WI38 (cell line): ENCODE measurements at regions not wholly inside any gene's neighbourhood (a gene's known extent, or its start where the extent isn't known, plus 50 kb on each side); places are given as distances from the start of the nearest gene placed in this dataset.
"Not testable (repeated sequence)": the region's sequence is repeated elsewhere in the genome, so short reads cannot be mapped to it uniquely, and the experiment has no call there.

ENCODE experiments used
- H3K4me3 ChIP-seq: 2 replicates; pipeline ENCODE4 v1.5.1; 2011; ENCODE audit warnings: low read depth, mild to moderate bottlenecking, control low read depth, low read length
- TF ChIP-seq, protein P1 (sequence below): IDR thresholded peaks from 2 replicates; pipeline ENCODE4 v1.5.1; 2012; ENCODE audit warnings: low read depth, mild to moderate bottlenecking, control low read depth, low read length

DNA sequence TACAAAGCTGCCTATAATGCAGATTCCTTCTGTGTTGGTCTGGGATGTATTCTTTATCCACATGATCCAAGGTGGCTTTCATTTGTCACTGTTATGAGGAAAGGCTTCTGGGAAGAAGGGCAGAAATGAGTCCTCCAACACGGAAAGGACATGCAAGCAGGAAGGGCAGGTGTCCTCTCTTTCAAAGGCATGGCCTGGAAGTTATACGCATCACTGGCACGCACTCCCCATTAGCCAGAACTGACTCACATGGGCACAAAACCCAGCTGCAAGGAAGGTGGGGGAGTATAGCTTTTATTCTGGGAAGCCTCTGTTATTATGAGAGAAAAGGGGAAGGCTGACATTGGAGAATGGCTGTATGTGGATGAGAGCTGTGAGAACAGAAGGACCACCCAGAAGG lies 141.3 kb upstream of the ZNF618 start:
- H3K4me3 ChIP-seq = no peak overlapping the region
- TF ChIP-seq, protein P1, sequence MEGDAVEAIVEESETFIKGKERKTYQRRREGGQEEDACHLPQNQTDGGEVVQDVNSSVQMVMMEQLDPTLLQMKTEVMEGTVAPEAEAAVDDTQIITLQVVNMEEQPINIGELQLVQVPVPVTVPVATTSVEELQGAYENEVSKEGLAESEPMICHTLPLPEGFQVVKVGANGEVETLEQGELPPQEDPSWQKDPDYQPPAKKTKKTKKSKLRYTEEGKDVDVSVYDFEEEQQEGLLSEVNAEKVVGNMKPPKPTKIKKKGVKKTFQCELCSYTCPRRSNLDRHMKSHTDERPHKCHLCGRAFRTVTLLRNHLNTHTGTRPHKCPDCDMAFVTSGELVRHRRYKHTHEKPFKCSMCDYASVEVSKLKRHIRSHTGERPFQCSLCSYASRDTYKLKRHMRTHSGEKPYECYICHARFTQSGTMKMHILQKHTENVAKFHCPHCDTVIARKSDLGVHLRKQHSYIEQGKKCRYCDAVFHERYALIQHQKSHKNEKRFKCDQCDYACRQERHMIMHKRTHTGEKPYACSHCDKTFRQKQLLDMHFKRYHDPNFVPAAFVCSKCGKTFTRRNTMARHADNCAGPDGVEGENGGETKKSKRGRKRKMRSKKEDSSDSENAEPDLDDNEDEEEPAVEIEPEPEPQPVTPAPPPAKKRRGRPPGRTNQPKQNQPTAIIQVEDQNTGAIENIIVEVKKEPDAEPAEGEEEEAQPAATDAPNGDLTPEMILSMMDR = no peak

DNA sequence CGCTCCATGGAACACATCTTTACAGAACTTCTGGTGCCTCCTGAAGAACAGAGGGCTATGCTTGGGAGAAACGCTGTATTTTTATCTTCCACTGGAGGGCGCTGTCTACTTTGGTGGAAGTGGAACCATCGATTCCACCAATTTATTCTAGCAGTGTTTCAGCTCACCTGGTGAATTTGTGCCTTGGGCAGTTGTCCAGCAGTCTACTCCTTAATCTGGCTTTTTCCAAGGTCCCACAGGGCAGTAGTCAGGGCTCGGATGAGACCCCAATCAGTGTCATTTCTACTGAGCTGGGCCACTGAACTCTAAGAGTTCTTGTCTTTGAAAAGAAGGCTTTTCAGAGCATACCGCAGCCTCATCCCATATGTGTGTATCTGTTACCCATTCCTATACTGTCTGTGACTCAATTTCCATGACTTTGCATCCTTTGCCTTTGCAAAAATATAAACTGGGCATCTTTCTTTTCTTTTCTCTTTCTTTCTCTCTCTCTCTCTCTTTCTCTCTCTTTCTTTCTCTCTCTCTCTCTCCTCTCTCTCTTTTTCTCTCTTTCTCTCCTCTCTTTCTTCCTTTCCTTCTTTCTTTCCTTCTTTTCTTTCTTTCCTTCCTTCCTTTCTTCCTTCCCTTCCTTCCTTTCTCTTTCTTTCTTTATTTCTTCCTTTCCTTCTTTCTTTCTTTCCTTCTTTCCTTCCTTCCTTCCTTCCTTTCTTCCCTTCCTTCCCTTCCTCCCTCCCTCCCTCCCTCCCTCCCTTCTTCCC lies 138.4 kb upstream of the ZNF618 start:
- TF ChIP-seq, protein P1 = peak; percentile 60

DNA sequence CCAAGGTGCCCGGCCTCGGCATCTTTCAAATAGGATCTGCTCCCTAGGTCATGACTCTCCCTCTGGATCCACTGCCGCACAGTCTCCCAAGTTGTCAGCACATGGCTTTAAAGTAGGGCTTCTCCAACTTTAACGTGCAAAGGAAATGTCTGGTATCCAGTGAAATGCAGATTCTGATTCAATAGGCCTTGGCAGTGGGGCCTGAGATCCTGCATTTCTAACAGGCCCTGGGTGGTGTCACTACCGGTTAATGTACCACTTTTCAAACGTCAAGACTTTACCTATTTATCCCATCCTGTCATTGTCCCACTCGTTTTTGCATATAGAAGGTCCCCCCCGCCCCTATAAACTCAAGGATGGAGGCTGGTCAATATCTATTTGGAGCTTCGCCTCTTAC lies 137.6 kb upstream of the ZNF618 start:
- no peak overlapping the region for H3K4me3 ChIP-seq
- TF ChIP-seq, protein P1 = no peak

More for the DNA sequence above, 138.4 kb upstream of the ZNF618 start:
- H3K4me3 ChIP-seq = no peak overlapping the region

DNA sequence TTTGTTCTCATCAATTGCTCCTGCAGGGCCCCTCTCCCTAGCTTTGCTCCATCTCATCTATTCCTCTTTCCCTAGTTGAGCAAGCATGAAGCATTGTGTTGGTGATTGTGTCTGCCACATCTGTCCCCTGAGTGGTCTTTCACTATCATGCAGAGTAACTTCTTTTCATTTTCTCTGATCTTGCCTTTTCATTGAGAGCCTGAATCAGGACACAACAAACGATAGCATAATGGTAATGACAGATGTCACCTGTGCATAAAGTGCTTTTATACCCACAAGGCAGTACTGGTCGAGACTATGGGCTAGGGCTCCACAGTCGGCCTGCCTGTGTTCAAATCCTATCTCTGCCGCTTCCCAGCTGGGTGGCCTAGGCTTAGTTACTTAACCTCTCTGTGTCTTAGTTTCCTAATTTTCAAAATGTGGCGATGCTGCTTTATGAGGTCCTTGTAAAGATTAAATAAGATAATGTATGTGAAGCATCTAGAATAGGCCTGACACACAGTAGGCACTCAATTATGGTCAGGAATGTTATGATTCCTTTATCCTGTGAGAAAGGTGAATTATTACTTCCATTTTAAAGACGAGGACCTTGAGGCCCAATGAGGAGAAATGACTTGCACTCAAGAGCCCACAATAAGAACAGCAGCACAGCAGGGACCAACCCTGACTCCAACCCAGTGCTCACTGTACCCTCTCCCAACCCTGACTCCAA lies 137.1 kb upstream of the ZNF618 start:
- TF ChIP-seq, protein P1 = no peak
- no peak overlapping the region for H3K4me3 ChIP-seq

DNA sequence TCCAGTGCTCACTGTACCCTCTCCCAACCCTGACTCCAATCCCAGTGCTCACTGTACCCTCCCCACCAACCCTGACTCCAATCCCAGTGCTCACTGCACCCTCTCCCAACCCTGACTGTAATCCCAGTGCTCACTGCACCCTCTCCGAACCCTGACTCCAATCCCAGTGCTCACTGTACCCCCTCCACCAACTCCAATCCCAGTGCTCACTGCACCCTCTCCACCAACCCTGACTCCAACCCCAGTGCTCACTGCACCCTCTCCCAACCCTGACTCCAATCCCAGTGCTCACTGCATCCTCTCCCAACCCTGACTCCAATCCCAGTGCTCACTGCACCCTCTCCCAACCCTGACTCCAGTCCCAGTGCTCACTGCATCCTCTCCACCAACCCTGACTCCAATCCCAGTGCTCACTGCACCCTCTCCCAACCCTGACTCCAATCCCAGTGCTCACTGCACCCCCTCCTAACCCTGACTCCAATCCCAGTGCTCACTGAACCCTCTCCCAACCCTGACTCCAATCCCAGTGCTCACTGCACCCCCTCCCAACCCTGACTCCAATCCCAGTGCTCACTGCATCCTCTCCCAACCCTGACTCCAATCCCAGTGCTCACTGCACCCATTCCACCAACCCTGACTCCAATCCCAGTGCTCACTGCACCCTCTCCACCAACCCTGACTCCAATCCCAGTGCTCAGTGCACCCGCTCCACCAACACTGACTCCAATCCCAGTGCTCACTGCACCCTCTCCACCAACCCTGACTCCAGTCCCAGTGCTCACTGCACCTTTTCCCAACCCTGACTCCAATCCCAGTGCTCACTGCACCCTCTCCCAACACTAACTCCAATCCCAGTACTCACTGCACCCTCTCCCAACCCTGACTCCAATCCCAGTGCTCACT lies 136.3 kb upstream of the ZNF618 start:
- not testable (repeated sequence) for H3K4me3 ChIP-seq

DNA sequence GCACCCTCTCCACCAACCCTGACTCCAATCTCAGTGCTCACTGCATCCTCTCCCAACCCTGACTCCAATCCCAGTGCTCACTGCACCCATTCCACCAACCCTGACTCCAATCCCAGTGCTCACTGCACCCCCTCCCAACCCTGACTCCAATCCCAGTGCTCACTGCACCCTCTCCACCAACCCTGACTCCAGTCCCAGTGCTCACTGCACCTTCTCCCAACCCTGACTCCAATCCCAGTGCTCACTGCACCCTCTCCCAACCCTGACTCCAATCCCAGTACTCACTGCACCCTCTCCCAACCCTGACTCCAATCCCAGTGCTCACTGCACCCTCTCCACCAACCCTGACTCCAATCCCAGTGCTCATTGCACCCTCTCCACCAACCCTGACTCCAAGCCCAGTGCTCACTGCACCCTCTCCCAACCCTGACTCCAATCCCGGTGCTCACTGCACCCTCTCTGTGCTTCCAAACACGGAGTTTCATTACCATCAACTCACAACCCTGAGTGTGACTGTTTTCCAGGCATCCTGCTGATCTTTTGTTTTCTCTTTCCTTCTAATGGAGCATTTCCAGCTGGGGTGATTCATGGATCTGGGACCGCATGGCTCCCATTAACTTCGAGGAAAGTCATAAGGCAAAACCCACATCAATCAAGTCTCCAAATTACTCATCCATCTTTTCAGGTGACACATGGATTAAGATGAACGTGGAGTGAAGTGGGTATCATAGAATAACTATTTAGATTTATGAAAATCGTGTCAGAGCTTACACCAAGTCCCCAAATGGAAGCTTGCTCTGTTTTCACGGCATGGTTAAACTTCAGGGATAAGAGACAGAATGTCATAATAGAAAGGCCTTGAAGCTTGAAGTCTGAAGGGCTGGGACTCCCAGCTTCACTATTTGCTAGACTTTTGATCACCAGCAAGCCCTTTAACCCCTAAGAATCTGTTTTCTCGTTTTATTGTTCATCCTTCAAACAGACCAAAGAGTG lies 135.3 kb upstream of the ZNF618 start:
- not testable (repeated sequence) for H3K4me3 ChIP-seq

DNA sequence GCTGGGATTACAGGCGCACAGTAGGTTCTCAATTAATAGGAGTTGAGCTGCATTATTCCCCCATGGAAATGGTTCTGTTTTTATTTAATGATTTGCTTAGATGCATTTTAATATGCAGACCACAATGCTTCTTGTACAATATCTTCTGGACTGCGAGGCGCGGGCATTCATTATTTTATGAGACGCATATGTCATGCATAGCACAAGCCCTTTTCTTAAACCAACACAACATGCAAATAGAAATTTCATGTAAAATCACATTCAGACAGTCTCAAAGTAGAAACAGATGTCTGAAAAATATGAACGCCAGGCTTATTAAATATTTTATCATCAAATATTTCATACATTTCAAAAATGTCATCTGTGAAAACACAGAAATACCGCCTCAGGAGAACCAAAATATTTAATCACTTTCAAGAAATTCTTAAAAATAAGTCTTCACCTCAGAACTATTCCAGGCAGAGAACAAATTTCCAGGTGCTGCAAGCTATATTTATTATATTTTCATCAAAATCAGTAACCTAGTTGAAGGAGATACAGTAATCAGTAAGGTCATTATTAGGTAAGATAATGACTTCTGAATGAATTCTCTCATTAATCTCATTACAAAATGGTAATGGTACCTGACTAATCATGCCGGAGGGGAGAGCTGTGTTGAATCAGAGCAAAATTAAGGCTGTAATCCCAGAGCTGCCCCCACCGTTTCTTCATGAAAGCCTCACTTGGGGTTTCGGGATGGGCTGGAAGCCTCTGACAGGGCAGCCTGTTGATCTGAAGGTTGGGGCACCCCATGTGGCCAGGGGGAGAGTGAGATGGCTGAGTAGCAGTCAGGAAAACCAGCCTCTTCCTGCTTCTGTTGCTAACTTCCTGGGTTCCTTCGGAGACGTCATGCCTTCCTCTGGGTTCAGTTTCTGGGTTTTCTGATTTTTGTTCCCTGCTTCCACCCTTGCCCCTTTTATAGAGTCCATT lies 133.9 kb upstream of the ZNF618 start:
- TF ChIP-seq, protein P1 = no peak
- H3K4me3 ChIP-seq = no peak overlapping the region
